HG03378 (cell line): ENCODE measurements at regions not wholly inside any gene's neighbourhood (a gene's known extent, or its start where the extent isn't known, plus 50 kb on each side); places are given as distances from the start of the nearest gene placed in this dataset.

ENCODE experiments used
- ATAC-seq: cut with Tn5 transposase; IDR thresholded peaks from one replicate; pipeline ENCODE4 v1.9.1; 2021; ENCODE audit warnings: mild to moderate bottlenecking, moderate library complexity; ENCODE audit not compliant: unreplicated experiment

DNA sequence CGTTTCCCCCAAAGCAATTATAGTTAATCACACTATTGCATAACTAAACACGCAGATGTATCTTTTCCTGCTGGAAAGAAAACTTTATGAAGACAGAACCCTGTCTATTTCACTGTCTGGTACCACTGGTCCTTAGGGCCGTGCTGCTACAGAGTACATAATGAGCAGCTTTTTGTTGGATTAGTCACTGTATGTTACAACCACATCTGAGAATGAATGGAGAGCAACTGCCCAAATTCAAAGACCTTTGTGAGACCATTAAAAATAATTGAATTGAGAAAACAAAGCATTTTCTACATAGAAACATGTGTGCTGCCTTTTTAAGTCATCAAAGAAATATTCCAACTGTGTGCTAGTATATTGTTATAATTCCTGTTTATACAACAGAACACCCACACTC lies 111.3 kb upstream of the SORCS1 start:
- no peak for ATAC-seq

GRCh38 chr10:107269626-107270025 lies 105.1 kb upstream of the SORCS1 start:
- no peak for ATAC-seq

DNA sequence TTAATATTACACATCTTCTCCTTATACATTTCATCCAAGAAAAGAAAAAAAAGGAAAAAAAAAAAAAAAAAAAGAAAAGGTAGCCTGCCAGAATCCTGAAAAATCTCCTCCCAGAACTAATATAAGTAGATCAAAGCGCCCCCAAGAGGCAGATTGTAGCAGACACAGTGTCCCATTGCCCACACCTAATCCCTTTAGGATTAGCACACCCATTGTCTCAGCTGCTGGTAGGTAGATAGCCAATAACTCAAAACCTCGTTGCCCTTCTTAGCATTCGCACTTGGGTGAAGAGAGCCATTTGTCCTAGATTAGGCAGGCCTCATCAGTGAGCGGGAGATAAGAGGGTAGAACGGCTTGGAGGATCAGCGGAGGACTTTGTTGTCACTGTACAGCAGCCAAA lies 100.2 kb upstream of the SORCS1 start:
- no peak for ATAC-seq

GRCh38 chr10:107244122-107244521 lies 79.6 kb upstream of the SORCS1 start:
- ATAC-seq: no peak

DNA sequence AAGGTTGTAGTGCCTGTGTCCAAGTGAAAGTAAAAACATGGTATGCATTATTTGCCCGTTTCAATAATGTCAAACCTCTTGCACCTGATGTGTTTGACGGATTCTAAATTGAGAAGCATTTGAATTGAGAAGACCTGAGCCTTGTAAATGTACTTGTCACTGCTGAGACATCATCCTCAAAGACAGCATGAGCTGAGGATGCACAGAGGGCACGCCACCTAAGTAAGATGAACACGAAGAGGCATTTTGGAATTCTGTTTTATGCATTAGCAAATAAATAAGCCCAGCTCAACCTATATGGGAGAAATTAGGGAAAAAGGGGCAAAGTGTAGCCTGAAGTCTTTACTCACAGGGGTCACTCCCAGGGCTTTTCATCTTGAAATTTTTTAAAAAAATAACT lies 73.8 kb upstream of the SORCS1 start:
- no peak for ATAC-seq

DNA sequence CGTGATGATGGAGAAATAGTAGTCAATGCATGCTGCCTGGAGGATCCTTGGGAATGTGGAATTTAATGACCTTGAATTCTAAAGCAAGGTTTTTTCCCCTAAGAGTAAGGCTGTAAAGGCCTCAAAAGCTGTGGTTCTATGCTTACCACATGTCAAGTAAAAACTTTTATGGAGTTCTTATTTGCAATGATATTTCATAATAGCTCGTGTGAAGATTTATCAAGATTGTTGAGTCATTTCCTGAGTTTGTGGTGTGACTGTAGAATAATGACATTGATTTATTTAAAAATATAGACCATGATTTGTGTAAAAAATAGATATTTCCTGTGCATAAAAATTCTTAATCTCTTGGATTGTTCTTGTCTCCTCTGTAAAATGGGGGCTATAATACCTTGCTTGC lies 67.5 kb upstream of the SORCS1 start:
- ATAC-seq: no peak

DNA sequence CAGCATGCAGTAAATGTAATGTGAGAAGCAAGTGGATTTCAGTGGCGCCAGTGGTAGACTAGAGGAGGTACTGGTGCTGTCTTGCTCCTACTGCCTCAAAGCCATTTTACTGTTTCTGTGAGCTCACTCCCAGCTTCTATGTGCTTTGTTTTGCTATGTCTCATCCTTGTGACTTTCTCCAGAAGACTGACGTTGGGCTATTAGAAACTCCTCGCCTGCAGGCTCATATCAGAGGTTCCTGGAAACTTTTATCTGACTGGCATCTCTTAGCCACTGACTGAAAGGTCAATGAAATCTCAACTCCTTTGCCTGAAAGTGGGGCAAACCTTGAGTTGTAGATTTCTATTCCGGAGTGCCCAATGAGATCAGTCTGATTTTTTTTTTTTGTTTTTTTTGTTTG lies 66.4 kb upstream of the SORCS1 start:
- ATAC-seq: no peak

DNA sequence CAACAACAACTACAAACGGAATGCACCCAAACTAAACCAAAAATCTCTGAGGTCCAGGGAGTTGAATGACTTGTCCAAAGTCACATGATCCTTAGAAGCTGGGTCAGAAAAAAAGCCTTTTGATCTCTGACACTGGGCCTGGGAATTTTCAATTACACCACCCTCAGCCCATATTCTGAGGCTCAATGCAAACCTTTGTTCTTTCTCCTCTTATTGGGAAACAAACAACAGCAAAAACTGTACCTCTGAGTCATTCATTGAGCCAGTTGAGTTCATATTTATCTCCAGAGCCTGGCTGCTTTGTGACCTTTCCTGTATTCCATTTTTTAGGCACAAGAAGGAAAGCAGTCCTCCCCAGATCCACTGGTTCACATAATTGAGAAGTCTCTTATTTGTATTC lies 51.2 kb upstream of the SORCS1 start:
- ATAC-seq: no peak
